Keratinocyte (primary cell): ENCODE measurements at regions not wholly inside any gene's neighbourhood (a gene's known extent, or its start where the extent isn't known, plus 50 kb on each side); places are given as distances from the start of the nearest gene placed in this dataset.

Experiments used
- CTCF ChIP-seq, 3 experiments: IDR thresholded peaks in 1 of 3; conservative IDR thresholded peaks in 1 of 3; optimal IDR thresholded peaks in 1 of 3; 2 replicates in 2 of 3; 3 replicates in 1 of 3; pipeline versions ENCODE3 to v1.5.1; 2011; ENCODE audit warnings: low read length in 3 of 3, mild to moderate bottlenecking in 3 of 3, moderate library complexity in 2 of 3, control low read depth in 1 of 3, inconsistent platforms in 1 of 3; ENCODE audit not compliant: insufficient read depth in 2 of 3; ENCODE audit errors: extremely low read depth in 1 of 3
- EZH2 ChIP-seq: IDR thresholded peaks from one replicate; pipeline ENCODE4 v1.6.1; 2012; ENCODE audit warnings: inconsistent platforms, mild to moderate bottlenecking, low read length, moderate library complexity

- TF ChIP-seq EZH2 = no peak
- no peak for TF ChIP-seq CTCF (optimal IDR thresholded peaks at IDR 0.05 in 1 of 3, IDR thresholded peaks at IDR 0.05 in 1 of 3, conservative IDR thresholded peaks at IDR 0.05 in 1 of 3; ENCODE audit: extremely low read depth in 1 of 3, insufficient read depth in 2 of 3, low read length in 3 of 3)
These were observed 50.6 kb upstream of the SPAG16 start for GRCh38 chr2:213233438-213234330.
